COLO829 (cell line): ENCODE measurements at regions not wholly inside any gene's neighbourhood (a gene's known extent, or its start where the extent isn't known, plus 50 kb on each side); places are given as distances from the start of the nearest gene placed in this dataset.

ENCODE experiments used
- DNase-seq: peaks from one replicate; pipeline ENCODE4 v3.0.0; 2012; ENCODE audit warnings: low spot score

DNA sequence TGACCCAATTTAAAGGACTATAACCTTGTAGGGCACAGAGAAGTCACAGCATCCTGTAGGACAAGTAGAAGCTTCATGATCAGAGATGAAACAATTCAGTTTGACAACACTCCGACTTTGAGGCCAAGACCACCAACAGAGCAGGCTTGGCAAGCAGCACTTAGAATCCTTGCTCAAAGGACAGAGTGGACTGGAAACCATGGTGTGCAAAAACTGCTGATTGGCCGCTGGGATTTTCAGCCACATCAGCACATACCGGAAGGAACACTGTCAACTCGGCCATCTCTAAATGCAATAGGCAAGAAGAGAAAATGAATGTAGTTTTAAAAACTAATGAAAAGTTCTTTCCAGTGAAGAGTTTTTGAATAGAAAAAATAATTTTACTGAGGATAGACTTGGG lies 92.0 kb upstream of the PRMT6 start:
- no peak for DNase-seq

DNA sequence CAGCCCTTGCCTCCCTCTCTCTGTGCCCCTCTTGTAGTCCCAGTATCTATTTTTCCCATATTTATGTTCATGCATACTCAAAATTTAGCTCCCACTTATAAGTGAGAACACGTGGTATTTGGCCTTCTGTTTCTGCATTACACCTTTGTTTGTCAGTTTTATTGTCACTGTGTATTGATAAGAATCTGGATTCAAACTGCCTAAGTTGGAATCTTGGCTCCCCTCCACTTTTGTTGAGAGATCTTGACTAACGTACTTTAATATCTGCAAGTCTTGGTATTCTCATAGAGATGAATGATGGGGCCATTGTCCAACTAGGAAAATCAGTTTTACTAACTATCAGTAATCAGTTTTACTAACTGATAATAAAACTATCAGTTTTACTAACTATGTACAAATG lies 87.8 kb upstream of the PRMT6 start:
- DNase-seq, result no peak

DNA sequence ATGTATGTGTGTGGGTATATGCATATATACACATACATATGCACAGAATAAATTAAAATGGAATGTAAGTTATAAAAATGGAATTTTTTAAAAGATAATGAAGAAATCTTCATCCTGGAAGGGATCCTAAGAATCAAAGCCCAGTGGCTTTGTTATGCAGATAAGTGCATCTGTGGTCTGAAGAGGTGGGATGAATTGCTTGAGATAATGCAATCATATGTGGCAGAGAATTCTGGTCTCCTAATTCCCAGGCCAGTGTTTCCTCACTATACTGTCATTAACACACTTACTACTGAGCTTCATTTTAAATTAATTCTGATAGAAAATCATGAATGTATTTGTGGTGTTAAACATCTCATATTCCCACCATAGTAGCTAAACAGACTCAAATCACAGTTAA lies 86.7 kb upstream of the PRMT6 start:
- no peak for DNase-seq

DNA sequence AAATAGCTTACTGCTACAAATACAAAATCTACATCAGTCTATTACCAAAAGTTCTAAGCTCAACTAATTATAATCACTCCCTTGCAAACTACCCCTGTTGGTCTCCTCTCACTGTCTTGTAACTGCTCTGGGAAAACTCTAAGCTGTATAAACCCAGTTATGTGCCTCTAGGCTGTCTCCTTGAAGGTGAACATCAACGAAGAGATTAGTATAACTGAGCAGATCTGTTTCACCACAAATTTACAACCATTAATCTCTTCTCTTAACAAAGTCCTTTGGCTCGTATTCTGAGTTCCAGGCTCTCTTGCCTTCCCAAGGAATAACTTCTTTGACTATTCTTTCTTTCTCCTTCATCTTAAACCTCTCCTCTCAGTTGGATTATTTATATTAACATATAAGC lies 84.4 kb upstream of the PRMT6 start:
- no peak for DNase-seq

DNA sequence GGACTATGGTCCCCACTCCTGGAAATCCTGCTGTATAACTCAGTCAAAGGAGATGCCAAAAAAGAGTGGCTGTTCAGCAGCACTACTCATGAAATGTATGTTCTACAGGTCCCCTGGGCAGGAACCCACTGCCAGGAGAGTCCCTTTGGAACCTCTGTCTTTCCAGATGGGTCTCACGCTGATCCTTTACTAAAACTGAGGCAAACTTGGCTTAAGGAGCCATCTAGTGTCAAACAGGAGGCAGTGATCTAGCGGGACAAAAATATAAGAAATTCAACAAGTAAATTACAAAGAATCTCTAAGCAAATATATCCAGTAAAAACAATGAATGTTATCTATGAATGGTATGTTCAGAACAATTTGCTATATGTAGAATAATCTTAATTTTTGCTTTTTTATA lies 80.5 kb upstream of the PRMT6 start:
- DNase-seq, result no peak

DNA sequence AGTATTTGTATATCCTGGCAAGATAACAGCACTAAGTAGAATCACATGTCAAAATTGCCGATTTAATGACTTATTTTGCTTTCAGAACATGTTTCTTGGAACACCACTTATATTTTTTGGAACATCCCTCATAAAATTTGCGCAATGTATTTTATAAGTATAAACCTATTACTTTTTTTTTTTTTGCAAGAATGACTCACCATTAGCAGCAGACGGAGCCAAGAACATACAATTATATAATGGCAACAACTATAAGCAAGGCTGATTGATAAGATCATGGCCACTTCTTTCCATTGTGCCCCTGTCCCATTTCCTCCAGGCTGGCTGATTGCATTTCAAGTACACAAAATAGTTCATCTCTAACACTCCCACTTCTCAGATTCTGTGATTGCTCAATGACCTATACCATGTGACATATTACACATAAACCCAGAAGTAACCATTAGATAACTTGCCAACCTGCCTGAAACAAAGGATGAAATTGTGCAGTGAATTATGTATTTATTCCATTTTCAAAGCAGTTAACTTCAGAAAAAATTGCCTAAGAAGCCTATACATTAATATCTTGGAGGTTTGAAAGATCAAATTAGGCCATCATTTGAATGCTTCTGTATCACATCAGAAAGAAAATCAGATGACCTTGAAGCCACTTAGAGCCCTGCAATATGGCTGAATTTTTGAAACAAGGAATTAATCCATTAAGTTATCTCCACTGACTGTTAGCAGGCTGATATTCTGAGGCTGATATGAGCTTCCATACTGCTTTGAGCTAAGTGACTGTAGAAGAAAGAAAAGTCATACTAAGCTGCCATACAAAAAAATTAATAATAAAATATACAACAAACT lies 77.8 kb upstream of the PRMT6 start:
- DNase-seq, result no peak

DNA sequence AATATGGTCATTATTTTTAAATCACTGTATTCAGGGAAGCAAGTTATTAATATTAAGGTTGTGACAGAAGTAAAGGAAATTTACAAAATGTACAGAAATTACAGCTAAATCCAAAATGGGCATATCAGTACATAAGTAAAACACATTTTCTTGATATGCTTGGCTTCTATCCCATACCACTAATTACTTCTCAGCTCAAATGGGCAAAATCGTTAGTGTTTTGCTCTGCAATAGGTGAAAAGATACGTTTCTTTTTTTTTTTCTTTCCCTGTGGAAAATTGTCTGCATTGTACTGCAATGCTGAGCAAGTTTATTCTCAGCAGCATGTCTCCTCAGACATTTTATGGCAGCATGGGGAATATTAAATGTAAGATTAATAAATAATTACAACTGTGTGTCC lies 77.1 kb upstream of the PRMT6 start:
- no peak for DNase-seq

DNA sequence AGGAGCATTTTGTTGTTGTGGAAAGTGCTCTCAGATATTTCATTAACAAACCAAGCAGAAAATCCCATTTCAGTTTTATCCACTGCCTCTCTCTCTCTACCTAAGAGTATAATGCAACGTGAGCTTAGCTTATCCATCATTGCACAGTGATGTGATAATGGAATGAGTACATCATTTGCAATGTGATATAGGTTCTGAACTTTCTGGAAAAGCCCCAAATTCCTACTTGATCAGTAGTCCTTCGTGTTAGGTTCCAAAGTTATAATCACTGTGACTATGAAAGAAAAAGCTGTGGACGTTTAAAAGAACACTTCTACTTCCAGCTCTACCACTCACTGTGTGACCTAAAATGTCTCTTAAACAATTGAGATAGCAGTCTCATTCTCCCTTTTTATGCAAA lies 76.4 kb upstream of the PRMT6 start:
- no peak for DNase-seq

DNA sequence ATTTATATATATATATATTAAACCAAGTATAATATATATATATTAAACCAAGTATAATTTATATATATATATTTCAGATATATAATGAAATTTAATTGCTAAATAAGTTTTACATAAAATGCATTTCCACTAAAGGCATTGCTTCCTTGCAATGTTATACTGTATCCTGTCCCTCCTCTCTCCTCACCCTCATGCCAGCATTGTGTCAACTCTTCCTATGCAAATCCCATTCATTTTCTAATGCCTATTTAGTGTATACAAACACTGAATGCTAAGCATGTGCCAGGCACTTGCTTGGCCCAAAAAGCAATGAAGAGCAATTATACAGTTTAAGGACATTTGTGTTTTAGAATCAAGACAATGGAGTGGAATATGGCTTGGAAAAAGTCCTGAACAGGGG lies 71.7 kb upstream of the PRMT6 start:
- DNase-seq, result no peak

DNA sequence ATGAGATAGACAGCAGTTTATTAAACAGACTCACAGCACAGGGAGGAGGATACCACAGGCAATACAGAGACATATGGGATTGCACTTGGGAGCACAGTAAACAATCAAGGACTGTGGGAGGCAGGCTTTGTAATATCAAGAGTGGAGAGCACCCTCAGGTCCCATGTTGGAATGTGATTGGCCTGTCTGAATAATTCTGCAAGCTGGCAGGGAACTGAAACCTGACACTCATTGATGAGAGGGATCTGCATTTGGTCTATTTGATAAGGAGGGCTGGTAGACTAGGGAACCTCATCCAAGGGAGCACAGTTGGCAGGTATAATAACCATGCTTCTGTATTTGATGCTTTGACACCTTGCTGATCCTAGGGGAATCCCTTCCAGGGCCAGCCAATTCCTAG lies 69.9 kb upstream of the PRMT6 start:
- DNase-seq, result no peak

DNA sequence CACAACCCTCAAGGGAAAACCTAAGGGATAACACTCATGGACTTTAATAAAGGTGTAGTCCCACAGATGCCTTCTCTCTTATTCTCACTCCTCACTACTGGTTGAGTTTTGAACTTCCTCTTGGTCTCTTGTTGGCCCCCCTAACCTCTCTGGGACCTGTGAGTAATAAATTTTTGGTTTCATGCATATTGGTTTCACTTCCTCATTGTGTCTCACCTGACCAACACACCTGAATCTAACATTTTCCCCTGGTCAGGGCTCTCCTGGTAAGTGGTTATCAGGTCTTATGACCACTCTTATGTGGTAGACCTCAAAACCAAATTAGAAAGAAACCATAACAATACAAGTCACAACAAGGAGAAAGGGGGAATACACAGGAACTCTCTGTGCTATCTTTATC lies 60.5 kb upstream of the PRMT6 start:
- DNase-seq, result no peak

DNA sequence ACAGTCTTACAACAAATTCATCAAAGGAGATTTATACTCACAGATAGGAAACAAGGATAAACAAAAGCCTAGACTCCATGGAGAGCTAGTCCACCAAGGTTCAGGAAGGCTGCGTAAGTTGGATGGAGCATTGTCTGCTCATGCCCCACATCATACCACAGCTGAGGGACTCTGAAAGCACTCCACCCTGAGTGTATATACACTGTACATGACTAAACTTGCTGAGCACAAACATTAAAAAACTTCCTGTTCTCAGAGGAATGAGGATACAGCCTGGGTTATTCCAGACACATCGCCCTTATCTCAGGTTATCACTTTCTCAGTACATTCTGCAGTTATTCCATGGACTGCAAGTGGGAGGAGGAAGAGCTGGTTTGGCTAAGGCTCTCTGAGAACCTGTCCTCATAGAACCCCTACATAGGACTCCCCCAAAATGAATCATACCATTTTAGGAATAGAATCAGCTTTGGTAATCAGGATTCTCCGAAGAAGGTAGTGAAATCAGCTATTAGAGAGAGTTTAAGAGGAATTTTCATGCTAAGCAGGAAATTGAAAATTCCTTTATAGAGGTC lies 58.0 kb upstream of the PRMT6 start:
- DNase-seq, result no peak

DNA sequence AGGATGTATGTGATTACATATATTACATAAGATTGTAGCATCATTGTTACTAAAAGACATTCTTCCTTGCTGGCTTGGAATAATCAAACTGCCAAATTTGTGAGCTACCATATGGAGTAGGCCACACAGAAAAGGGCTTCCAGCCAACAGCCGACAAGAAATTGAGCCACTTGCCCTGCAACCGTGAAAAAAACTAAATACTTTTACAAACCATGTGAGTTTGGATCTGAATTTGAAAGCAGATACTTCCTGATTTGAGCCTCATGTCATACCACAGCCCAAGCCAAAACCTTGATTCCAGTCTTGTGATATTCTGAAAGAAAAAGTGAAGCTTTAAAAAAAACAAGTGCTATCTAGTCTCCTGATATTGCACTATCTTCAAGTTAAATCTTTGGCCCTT lies 55.6 kb upstream of the PRMT6 start:
- no peak for DNase-seq

DNA sequence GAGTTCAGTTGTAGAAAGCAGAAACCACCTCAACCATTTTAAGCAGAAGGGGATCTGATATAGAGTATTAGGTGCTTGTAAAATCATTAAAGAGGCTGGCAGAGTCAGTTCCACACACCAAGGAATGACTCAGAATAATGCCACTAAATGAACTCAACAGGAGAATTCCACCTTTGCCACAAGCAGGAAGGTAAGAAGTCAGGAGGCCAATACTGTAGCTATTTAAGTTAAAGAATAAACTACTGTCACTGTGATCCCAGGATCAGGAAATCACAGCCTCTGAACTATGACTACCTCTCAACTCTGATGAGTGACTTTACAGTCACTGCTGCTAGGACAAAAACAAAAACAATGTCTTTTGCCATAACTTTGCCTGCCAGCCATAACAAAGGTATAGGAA lies 52.5 kb upstream of the PRMT6 start:
- DNase-seq, result no peak

DNA sequence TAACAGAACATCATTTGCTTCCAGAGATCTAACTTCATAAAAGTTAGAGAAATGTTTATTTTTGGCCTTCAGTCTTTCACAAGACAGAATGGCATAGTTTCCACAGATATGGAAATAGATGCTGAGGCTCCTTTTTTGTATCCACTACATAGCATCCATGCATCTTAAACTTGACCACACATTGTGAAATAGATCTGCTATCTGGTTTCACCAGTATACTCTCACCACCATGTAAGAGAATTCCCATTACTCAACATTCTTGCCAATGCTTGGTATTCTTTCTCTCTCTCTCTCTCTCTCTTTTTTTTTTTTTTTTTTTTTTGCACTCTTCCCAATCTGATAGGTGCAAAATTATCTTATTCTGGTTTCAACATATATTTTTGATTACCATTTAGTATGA lies 52.1 kb upstream of the PRMT6 start:
- DNase-seq, result no peak
